Thyroid gland (tissue), 4 donors: ENCODE measurements at regions not wholly inside any gene's neighbourhood (a gene's known extent, or its start where the extent isn't known, plus 50 kb on each side); places are given as distances from the start of the nearest gene placed in this dataset.
A peak's percentile ranks its signal among the peaks of the same experiment; 100 is the strongest.

Experiments used
- DNase-seq, 2 donors: peaks; one replicate each; pipeline ENCODE4 v3.0.0-alpha.2; 2019
- H3K27ac ChIP-seq, 3 donors: fragments of 200-600 bp; sonication (generic); 1 replicate in 2 of 3; 2 replicates in 1 of 3; pipeline ENCODE4 v1.5.1; 2016 to 2019; ENCODE audit warnings: mild to moderate bottlenecking in 1 of 3, moderate library complexity in 1 of 3
- H3K27me3 ChIP-seq: fragments of 200-600 bp; sonication (generic); one replicate; pipeline ENCODE4 v1.5.1; 2019
- H3K36me3 ChIP-seq, 2 donors: fragments of 200-600 bp; sonication (generic); one replicate each; pipeline ENCODE4 v1.5.1; 2016 to 2019
- H3K4me1 ChIP-seq, 2 donors: fragments of 200-600 bp; sonication (generic); one replicate each; pipeline ENCODE4 v1.5.1; 2017 to 2019
- H3K4me3 ChIP-seq, 3 donors: fragments of 200-600 bp; sonication (generic); replicated peaks in 1 of 3; 1 replicate in 2 of 3; 2 replicates in 1 of 3; pipeline ENCODE4 v1.5.1; 2016; ENCODE audit warnings: mild to moderate bottlenecking in 1 of 3
- H3K9me3 ChIP-seq: fragments of 200-600 bp; sonication (generic); one replicate; pipeline ENCODE4 v1.5.1; 2017
- POLR2A ChIP-seq, 2 donors: fragments of 450-650 bp; IDR thresholded peaks; one replicate each; pipeline ENCODE4 v1.6.1; 2017; ENCODE audit warnings: antibody characterized with exemption in 2 of 2, mild to moderate bottlenecking in 2 of 2, moderate library complexity in 1 of 2
- WGBS, 2 donors: methylation state at CpG; one replicate each; pipeline ENCODE4 v1.1.5; 2017; 5-methylcytosine and 5-hydroxymethylcytosine counted together
- intact Hi-C: fragments of 100-400 bp; cut with DNase I; formaldehyde crosslinking; loops from one replicate; pipeline ENCODE4 v1.15.1; 2023
- TF ChIP-seq, protein P1 (sequence below), 6 experiments: fragments of 200-600 bp in 3 of 6; fragments of 450-650 bp in 3 of 6; sonication (generic) in 3 of 6; IDR thresholded peaks; one replicate each; pipeline ENCODE4 v1.5.1; 2016 to 2019; ENCODE audit warnings: antibody characterized with exemption in 6 of 6, mild to moderate bottlenecking in 2 of 6, inconsistent platforms in 1 of 6, moderate library complexity in 1 of 6

DNA sequence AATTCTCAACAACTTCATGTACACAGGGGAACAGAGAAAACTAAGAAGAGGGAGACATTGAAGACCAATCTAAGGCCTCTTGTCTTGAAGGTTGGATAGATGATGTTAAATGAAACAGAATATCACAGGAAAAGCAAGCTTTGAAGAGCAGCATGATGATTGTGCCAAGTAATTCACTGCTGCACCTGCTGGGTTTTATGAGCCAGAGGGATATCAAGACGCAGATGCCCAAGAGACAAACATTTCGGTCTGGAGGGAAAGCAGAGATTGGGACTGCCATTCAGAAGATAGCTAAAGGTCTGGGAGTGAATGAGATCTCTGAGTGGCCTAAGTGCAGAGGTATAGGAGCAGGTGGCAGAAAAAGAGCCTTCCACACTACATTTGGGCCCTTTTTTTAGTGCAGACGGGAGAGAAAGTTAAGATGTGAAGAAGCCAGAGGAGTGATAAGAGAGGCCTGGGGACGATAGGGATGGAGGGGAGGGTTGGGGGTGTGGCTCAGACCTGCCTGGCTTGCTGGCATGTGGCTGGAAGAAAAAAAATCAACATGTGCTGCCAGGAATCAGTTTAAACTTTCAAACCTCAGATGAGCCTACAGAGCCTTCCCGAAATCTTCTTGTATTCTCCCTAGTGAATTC lies 200.6 kb downstream of the AEBP2 start:
- TF ChIP-seq POLR2A (IDR thresholded peaks at IDR 0.05): no peak
- TF ChIP-seq, protein P1, sequence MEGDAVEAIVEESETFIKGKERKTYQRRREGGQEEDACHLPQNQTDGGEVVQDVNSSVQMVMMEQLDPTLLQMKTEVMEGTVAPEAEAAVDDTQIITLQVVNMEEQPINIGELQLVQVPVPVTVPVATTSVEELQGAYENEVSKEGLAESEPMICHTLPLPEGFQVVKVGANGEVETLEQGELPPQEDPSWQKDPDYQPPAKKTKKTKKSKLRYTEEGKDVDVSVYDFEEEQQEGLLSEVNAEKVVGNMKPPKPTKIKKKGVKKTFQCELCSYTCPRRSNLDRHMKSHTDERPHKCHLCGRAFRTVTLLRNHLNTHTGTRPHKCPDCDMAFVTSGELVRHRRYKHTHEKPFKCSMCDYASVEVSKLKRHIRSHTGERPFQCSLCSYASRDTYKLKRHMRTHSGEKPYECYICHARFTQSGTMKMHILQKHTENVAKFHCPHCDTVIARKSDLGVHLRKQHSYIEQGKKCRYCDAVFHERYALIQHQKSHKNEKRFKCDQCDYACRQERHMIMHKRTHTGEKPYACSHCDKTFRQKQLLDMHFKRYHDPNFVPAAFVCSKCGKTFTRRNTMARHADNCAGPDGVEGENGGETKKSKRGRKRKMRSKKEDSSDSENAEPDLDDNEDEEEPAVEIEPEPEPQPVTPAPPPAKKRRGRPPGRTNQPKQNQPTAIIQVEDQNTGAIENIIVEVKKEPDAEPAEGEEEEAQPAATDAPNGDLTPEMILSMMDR (IDR thresholded peaks at IDR 0.05): no peak
- Histone ChIP-seq H3K9me3 (no peaks in the 10 kb centered on the region), H3K4me1 (no peaks in the 10 kb centered on the region), H3K27ac (no peak overlapping the region), H3K36me3 (no peaks in the 10 kb centered on the region), H3K4me3 (no peak overlapping the region), H3K27me3 (no peaks in the 10 kb centered on the region)
- intact Hi-C loops: no loop called here
- DNase-seq: no peak
- WGBS, 2 donors: 87 to 89% methylated on average over 5 of the region's 5 CpGs

DNA sequence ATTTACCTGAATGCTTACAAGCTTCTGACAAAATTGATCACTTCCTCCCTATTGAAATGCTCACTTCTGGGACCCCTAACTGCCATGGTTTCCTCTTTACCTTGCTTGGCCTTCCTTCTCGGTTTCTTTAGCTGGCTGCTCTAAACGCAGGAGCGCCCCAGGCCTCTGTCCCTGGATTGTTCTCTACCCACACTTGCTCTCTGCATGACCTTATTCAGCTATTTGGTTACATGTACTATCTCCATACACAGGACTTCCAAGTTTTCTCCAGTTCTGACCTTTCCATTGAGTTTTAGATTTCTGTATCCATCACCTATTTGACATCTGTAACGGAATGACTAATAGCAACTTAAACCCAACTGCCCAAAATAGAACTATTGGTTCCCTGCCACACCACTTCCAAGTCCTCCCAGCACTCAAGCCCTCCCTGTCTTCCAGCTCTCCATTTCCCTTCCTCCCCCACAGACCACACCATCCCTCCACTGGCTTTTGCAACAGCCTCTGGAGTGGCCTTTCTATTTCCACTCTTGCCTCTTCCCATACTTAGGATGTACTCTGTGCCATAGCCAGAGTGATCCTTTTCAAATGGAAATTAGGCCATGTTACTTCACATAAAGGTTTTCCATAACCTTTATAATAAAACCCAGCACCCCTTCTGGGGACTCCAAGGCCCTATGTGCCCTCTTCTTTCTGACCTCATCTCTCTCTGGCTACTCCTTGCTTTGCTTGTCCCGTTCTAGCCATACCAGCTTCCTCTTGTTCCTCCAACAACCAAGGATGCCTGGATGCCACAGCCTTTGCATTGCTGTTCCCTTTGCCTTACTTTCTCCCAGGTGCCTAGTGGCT lies 202.2 kb downstream of the AEBP2 start:
- intact Hi-C loops: no loop called here
- H3K4me3 ChIP-seq: no peak overlapping the region
- no peak overlapping the region for H3K27ac ChIP-seq
- WGBS, 2 donors: 86 to 87% methylated on average over 5 of the region's 5 CpGs
- H3K27me3 ChIP-seq: no peaks in the 10 kb centered on the region
- TF ChIP-seq, protein P1 (IDR thresholded peaks at IDR 0.05): no peak
- no peak for TF ChIP-seq POLR2A (IDR thresholded peaks at IDR 0.05)
- DNase-seq: no peak
- H3K4me1 ChIP-seq: no peaks in the 10 kb centered on the region
- H3K9me3 ChIP-seq: no peaks in the 10 kb centered on the region
- no peaks in the 10 kb centered on the region for H3K36me3 ChIP-seq

DNA sequence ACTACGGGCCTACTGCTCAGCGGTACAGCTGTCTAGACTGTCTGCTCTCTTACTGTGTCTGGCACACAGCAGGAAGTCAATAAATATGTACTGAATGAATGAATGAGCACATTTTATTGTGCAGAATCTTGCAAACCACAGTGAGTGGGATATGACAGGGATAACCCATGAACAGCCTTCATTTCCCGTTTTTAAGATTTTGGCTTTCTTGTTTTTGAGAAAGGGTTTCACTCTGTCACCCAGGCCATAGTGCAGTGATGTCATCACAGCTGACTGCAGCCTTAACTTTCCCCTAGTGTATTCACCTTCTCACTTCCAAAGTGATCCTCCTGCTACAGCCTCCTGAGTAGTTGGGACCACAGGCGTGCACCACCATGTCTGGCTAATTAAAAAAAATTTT lies 203.1 kb downstream of the AEBP2 start:
- DNase-seq: no peak

DNA sequence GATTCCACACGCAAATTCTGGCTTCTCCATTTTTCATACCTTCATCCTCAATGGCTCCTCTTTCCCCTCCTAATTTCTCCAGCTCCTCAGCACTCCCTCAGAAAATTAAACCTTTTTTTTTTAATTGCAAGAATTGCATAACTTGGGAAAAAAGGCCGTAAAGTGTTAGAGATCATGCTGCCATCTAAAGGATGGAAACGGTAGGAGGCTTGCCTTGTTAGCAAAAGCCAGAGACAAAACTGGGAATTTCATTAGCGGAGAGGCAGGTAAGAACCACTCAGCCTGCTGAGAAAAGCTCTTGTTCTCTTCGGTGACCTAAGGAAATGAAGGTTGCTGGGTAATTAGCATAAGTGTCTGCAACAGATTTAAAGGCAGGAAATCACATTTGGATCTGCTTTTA lies 204.3 kb downstream of the AEBP2 start:
- Histone ChIP-seq H3K27ac (no peak overlapping the region), H3K4me1 (no peaks in the 10 kb centered on the region), H3K27me3 (no peaks in the 10 kb centered on the region), H3K36me3 (no peaks in the 10 kb centered on the region), H3K9me3 (no peaks in the 10 kb centered on the region), H3K4me3 (no peak overlapping the region)
- peak; percentile 3 to 15 for DNase-seq
- intact Hi-C loops: no loop called here
- 11% methylated on average over 5 of the region's 5 CpGs for WGBS, 2 donors
- TF ChIP-seq, protein P1 (IDR thresholded peaks at IDR 0.05): peak in 4 of 6 experiments; percentile 29 to 58 (median 46)
- no peak for TF ChIP-seq POLR2A (IDR thresholded peaks at IDR 0.05)

More for the DNA sequence above, 203.1 kb downstream of the AEBP2 start:
- no peaks in the 10 kb centered on the region for H3K4me1 ChIP-seq
- no peak overlapping the region for H3K27ac ChIP-seq
- no peak for TF ChIP-seq POLR2A (IDR thresholded peaks at IDR 0.05)
- TF ChIP-seq, protein P1 (IDR thresholded peaks at IDR 0.05): no peak
- H3K27me3 ChIP-seq: no peaks in the 10 kb centered on the region
- intact Hi-C loops: no loop called here
- H3K4me3 ChIP-seq: no peak overlapping the region
- H3K36me3 ChIP-seq: no peaks in the 10 kb centered on the region
- H3K9me3 ChIP-seq: no peaks in the 10 kb centered on the region
- WGBS, 2 donors: 94 to 96% methylated on average over 4 of the region's 4 CpGs

DNA sequence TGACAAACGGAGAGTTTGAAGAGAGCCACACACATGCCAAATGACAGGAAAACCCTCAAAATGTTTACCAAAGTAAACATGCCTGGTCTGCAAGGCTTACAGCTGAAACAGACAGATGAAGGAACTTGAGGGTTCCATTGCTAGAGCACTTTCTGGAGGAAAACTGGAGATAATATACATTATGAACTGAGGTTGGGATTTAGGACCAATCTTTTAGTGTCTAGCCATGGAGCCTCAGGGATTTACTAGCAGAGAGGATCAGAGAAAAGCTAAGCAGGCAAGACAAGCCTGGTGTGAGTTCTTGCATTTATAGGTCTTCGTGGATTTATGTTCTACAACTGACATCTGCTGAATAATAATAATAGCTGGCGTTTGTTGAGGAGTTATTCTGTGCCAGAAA lies 205.3 kb downstream of the AEBP2 start:
- Histone ChIP-seq H3K4me3 (no peak overlapping the region), H3K27me3 (no peaks in the 10 kb centered on the region), H3K9me3 (no peaks in the 10 kb centered on the region), H3K4me1 (no peaks in the 10 kb centered on the region), H3K36me3 (no peaks in the 10 kb centered on the region), H3K27ac (no peak overlapping the region)
- DNase-seq: no peak
- TF ChIP-seq, protein P1 (IDR thresholded peaks at IDR 0.05): no peak
- no peak for TF ChIP-seq POLR2A (IDR thresholded peaks at IDR 0.05)
- intact Hi-C loops: no loop called here
- WGBS, 2 donors: 94 to 96% methylated on average over 3 of the region's 3 CpGs
